ENCODE measurements at regions not wholly inside any gene's neighbourhood (a gene's known extent, or its start where the extent isn't known, plus 50 kb on each side); places are given as distances from the start of the nearest gene placed in this dataset.
"Not testable (repeated sequence)": the region's sequence is repeated elsewhere in the genome, so short reads cannot be mapped to it uniquely, and the experiment has no call there.

DNA sequence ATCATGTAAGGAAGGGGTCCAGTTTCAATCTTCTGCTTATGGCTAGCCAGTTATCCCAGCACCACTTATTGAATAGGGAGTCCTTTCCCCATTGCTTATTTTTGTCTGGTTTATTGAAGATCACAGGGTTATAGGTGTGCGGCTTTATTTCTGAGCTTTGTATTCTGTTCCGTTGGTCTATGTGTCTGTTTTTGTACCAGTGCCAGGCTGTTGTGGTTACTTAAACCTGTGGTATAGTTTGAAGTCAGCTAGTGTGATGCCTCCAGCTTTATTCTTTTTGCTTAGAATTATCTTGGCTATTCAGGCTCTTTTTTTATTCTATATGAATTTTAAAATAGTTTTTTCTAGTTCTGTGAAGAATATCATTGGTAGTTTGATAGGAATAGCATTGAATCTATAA is 234.6 kb upstream of the CASK start:
- not testable (repeated sequence) for H3K27ac ChIP-seq (ENCODE audit: insufficient read depth, low read length, poor library complexity, severe bottlenecking); H3K36me3 ChIP-seq (ENCODE audit: control insufficient read depth, insufficient read depth, low read length); H3K4me3 Mint-ChIP-seq; H3K4me1 ChIP-seq (ENCODE audit: control insufficient read depth, insufficient read depth, low read length, poor library complexity, severe bottlenecking); H3K9me3 ChIP-seq (ENCODE audit: control insufficient read depth in 2 of 2, low read length in 2 of 2); H3K4me3 ChIP-seq (ENCODE audit: low read depth, low read length); H3K27ac Mint-ChIP-seq; ATAC-seq (ENCODE audit: low read depth in 2 of 2); H3K27me3 Mint-ChIP-seq; H3K27me3 ChIP-seq (ENCODE audit: control insufficient read depth, insufficient read depth, low read length); H3K4me1 Mint-ChIP-seq; H3K36me3 Mint-ChIP-seq
- peaks cover 0 to 31% (median 3%) of the 10 kb centered on the region in 7 donors for H3K9me3 Mint-ChIP-seq
- peak in 1 of 3 donors; percentile 8 for DNase-seq

DNA sequence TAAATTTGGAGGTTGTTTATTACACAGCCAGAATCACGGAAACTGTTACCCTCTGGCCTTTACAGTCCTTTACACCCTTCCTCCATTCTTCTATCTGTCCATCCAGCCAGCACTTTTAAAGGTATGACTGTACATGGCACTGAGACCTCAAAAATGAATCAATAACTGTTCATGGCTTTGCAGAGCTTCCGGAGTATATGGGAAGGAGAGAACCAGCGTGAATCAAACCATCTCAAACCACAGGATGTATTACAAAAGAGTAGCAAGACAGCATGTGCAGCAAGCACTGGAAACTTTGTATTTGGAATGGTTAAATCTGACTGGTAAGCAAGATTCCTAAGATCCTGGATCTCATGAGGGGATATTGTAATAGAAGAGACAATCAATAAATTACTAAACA is 228.5 kb upstream of the CASK start:
- H3K27ac Mint-ChIP-seq, result peak overlapping the region in 1 of 3 donors; percentile 38
- Histone ChIP-seq H3K4me3 (ENCODE audit: low read depth, low read length) (no peak overlapping the region), H3K27me3 (ENCODE audit: control insufficient read depth, insufficient read depth, low read length) (no peaks in the 10 kb centered on the region), H3K9me3 (ENCODE audit: control insufficient read depth in 2 of 2, low read length in 2 of 2) (peaks cover 0 to 3% of the 10 kb centered on the region in 2 experiments), H3K4me1 (ENCODE audit: control insufficient read depth, insufficient read depth, low read length, poor library complexity, severe bottlenecking) (no peaks in the 10 kb centered on the region), H3K27ac (ENCODE audit: insufficient read depth, low read length, poor library complexity, severe bottlenecking) (no peak overlapping the region), H3K36me3 (ENCODE audit: control insufficient read depth, insufficient read depth, low read length) (no peaks in the 10 kb centered on the region)
- ATAC-seq (ENCODE audit: low read depth in 2 of 2) (no peak), DNase-seq (no peak)
- peaks cover 0 to 7% (median 5%) of the 10 kb centered on the region in 4 donors for H3K4me1 Mint-ChIP-seq
- H3K4me3 Mint-ChIP-seq, result peak overlapping the region in 1 of 4 donors; percentile 29
- no peaks in the 10 kb centered on the region for H3K27me3 Mint-ChIP-seq
- peaks cover 0 to 3% (median 0%) of the 10 kb centered on the region in 7 donors for H3K9me3 Mint-ChIP-seq
- H3K36me3 Mint-ChIP-seq, result no peaks in the 10 kb centered on the region

DNA sequence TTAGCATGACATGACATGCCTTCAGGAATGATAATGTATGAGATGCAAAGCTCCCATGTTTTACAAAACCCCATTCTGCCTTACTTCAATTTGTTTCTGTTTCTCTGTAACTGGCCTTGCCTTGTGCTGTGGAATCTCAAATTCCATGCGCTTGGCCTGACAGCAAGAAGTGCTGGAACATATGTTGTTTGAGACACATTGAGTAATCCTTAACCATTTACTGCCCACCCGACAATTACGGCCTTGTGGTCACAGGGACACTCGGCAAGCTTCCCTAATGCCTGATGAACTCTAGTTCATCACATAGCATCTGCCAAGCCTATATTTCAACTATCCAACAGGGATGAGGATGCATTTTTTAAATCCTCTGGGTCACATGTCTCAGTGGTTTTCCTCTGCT is 226.4 kb upstream of the CASK start:
- H3K4me1 ChIP-seq (ENCODE audit: control insufficient read depth, insufficient read depth, low read length, poor library complexity, severe bottlenecking), result no peaks in the 10 kb centered on the region
- Mint-ChIP-seq H3K4me3 (no peak overlapping the region), H3K9me3 (no peaks in the 10 kb centered on the region), H3K27ac (no peak overlapping the region), H3K4me1 (peaks cover 0 to 6% (median 5%) of the 10 kb centered on the region in 4 donors), H3K36me3 (no peaks in the 10 kb centered on the region), H3K27me3 (no peaks in the 10 kb centered on the region)
- H3K4me3 ChIP-seq (ENCODE audit: low read depth, low read length), result no peak overlapping the region
- no peaks in the 10 kb centered on the region for H3K36me3 ChIP-seq (ENCODE audit: control insufficient read depth, insufficient read depth, low read length)
- no peaks in the 10 kb centered on the region for H3K27me3 ChIP-seq (ENCODE audit: control insufficient read depth, insufficient read depth, low read length)
- ATAC-seq (ENCODE audit: low read depth in 2 of 2), result no peak
- DNase-seq, result no peak
- H3K27ac ChIP-seq (ENCODE audit: insufficient read depth, low read length, poor library complexity, severe bottlenecking), result no peak overlapping the region
- peaks cover 0 to 3% of the 10 kb centered on the region in 2 experiments for H3K9me3 ChIP-seq (ENCODE audit: control insufficient read depth in 2 of 2, low read length in 2 of 2)

DNA sequence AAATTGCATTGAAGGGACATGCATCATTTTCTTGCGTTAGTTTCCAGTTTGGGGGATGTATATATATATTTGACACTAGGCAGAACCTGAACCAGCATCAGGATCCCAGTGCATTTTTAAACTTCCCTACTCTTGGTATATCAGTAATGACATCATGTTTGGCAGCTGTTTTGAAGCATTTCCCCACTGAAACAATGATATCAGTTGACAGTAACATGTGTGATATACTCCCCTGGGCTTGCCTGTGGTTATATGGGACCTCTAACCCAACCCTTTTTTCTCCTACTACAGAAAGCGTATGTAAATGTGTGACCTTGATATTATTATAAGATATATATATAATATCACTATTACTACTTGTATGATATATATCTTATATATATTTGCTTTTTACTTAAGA is 225.9 kb upstream of the CASK start:
- Mint-ChIP-seq H3K4me1 (peaks cover 0 to 6% (median 5%) of the 10 kb centered on the region in 4 donors), H3K9me3 (no peaks in the 10 kb centered on the region), H3K27me3 (no peaks in the 10 kb centered on the region), H3K27ac (no peak overlapping the region), H3K36me3 (no peaks in the 10 kb centered on the region), H3K4me3 (no peak overlapping the region)
- Histone ChIP-seq H3K27me3 (ENCODE audit: control insufficient read depth, insufficient read depth, low read length) (no peaks in the 10 kb centered on the region), H3K9me3 (ENCODE audit: control insufficient read depth in 2 of 2, low read length in 2 of 2) (peaks cover 0 to 3% of the 10 kb centered on the region in 2 experiments), H3K27ac (ENCODE audit: insufficient read depth, low read length, poor library complexity, severe bottlenecking) (no peak overlapping the region), H3K36me3 (ENCODE audit: control insufficient read depth, insufficient read depth, low read length) (no peaks in the 10 kb centered on the region), H3K4me1 (ENCODE audit: control insufficient read depth, insufficient read depth, low read length, poor library complexity, severe bottlenecking) (no peaks in the 10 kb centered on the region), H3K4me3 (ENCODE audit: low read depth, low read length) (no peak overlapping the region)
- ATAC-seq (ENCODE audit: low read depth in 2 of 2) (no peak), DNase-seq (no peak)

DNA sequence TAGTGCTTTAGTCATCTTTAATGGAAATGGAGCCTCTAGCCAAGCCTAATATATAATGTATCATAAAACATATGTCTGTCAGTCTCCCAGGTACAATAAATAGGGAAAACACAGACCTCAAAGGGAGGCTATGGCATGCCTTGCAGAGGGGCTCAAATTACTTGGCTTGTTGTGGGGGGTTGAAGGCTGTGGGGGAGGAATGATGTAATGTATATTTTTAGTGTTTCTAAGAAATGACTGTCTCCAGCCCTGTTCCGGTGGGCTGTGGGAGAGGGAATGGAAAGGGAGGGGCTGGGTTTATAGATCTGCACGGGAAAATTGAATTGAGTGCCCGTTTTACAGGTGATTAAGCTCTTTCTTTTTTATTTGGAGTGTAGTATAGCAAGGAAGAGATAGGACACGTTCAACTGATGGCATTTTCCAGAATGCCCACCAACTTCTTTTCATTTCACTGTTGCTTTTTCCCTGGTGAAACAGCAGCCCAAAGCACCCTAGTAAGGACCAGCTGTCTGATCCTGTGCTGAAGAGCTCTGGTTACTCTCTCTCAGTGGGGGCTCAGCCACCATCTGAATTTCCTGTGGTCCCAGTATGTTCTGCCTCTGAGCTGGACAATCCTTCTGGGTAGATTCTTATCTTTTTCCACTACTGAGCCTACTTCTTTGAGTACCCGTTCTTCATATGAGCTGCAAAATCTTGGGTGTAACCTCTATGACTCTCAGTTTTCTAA is 220.7 kb upstream of the CASK start:
- H3K27ac ChIP-seq (ENCODE audit: insufficient read depth, low read length, poor library complexity, severe bottlenecking), result no peak overlapping the region
- DNase-seq (no peak), ATAC-seq (ENCODE audit: low read depth in 2 of 2) (no peak)
- H3K36me3 ChIP-seq (ENCODE audit: control insufficient read depth, insufficient read depth, low read length), result no peaks in the 10 kb centered on the region
- no peak overlapping the region for H3K27ac Mint-ChIP-seq
- no peaks in the 10 kb centered on the region for H3K27me3 ChIP-seq (ENCODE audit: control insufficient read depth, insufficient read depth, low read length)
- H3K27me3 Mint-ChIP-seq, result no peaks in the 10 kb centered on the region
- no peaks in the 10 kb centered on the region for H3K4me1 ChIP-seq (ENCODE audit: control insufficient read depth, insufficient read depth, low read length, poor library complexity, severe bottlenecking)
- no peaks in the 10 kb centered on the region for H3K36me3 Mint-ChIP-seq
- peaks cover 4 to 6% of the 10 kb centered on the region in 2 experiments for H3K9me3 ChIP-seq (ENCODE audit: control insufficient read depth in 2 of 2, low read length in 2 of 2)
- H3K4me1 Mint-ChIP-seq, result no peaks in the 10 kb centered on the region
- H3K4me3 ChIP-seq (ENCODE audit: low read depth, low read length), result no peak overlapping the region
- H3K9me3 Mint-ChIP-seq, result peaks cover 0 to 15% (median 10%) of the 10 kb centered on the region in 7 donors
- H3K4me3 Mint-ChIP-seq, result no peak overlapping the region

DNA sequence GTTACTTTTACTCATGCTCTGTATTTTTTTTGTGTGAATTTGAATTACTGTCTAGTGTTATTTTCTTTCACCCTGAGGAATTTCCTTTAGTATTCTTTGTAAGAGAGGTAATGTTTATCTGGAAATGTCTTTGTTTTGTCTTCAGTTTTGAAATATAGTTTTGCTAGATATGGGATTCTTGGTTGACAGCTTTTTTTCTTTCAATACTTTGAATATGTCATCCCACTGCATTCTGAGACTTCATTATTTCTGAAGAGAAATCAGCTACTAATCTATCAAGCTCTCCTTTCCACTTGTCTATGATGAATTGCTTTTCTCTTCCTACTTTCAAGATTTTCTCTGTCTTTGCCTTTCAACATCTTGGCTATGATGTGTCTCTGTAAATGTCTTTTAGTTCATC is 217.0 kb upstream of the CASK start:
- Histone ChIP-seq H3K27me3 (ENCODE audit: control insufficient read depth, insufficient read depth, low read length) (no peaks in the 10 kb centered on the region), H3K4me3 (ENCODE audit: low read depth, low read length) (no peak overlapping the region), H3K4me1 (ENCODE audit: control insufficient read depth, insufficient read depth, low read length, poor library complexity, severe bottlenecking) (no peaks in the 10 kb centered on the region), H3K36me3 (ENCODE audit: control insufficient read depth, insufficient read depth, low read length) (no peaks in the 10 kb centered on the region), H3K27ac (ENCODE audit: insufficient read depth, low read length, poor library complexity, severe bottlenecking) (no peak overlapping the region), H3K9me3 (ENCODE audit: control insufficient read depth in 2 of 2, low read length in 2 of 2) (peaks cover 7 to 16% of the 10 kb centered on the region in 2 experiments)
- H3K4me3 Mint-ChIP-seq, result no peak overlapping the region
- H3K36me3 Mint-ChIP-seq, result no peaks in the 10 kb centered on the region
- no peak for ATAC-seq (ENCODE audit: low read depth in 2 of 2)
- H3K27ac Mint-ChIP-seq, result no peak overlapping the region
- H3K9me3 Mint-ChIP-seq, result peaks cover 0 to 28% (median 11%) of the 10 kb centered on the region in 7 donors
- no peak for DNase-seq
- no peaks in the 10 kb centered on the region for H3K27me3 Mint-ChIP-seq
- H3K4me1 Mint-ChIP-seq, result no peaks in the 10 kb centered on the region

DNA sequence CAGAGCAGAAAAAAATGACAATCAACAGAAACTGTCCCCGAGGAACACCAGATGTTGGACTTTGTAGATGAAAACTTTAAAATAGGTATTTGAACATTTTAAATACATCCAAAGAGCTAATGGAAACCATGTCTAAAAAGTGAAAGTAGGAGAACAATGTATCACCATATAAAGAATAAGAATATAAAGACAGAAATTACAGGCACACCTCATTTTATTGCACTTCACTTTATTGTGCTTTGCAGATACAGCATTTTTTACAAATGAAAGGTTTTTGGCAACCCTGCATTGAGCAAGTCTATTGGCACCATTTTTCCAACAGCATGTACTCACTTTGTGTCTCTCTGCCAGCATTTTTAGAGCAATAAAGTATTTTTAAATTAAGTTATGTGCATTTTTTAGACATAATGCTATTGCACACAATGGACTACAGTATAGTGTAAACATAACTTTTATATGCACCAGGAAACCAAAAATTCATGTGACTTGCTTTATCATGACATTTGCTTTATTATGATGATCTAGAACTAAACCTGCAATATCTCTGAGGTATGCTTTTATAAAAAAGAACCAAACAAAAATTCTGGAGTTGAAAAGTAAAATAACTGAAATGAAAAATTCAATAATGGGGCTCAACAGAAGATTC is 212.4 kb upstream of the CASK start:
- Histone ChIP-seq H3K4me1 (ENCODE audit: control insufficient read depth, insufficient read depth, low read length, poor library complexity, severe bottlenecking) (no peaks in the 10 kb centered on the region), H3K36me3 (ENCODE audit: control insufficient read depth, insufficient read depth, low read length) (no peaks in the 10 kb centered on the region), H3K4me3 (ENCODE audit: low read depth, low read length) (no peak overlapping the region), H3K27me3 (ENCODE audit: control insufficient read depth, insufficient read depth, low read length) (no peaks in the 10 kb centered on the region), H3K9me3 (ENCODE audit: control insufficient read depth in 2 of 2, low read length in 2 of 2) (peaks cover 7 to 16% of the 10 kb centered on the region in 2 experiments), H3K27ac (ENCODE audit: insufficient read depth, low read length, poor library complexity, severe bottlenecking) (no peak overlapping the region)
- H3K27ac Mint-ChIP-seq, result no peak overlapping the region
- peaks cover 0 to 25% (median 9%) of the 10 kb centered on the region in 7 donors for H3K9me3 Mint-ChIP-seq
- H3K4me1 Mint-ChIP-seq, result peaks cover 0 to 12% (median 6%) of the 10 kb centered on the region in 4 donors
- H3K36me3 Mint-ChIP-seq, result no peaks in the 10 kb centered on the region
- DNase-seq (no peak), ATAC-seq (ENCODE audit: low read depth in 2 of 2) (no peak)
- H3K27me3 Mint-ChIP-seq, result no peaks in the 10 kb centered on the region
- no peak overlapping the region for H3K4me3 Mint-ChIP-seq

DNA sequence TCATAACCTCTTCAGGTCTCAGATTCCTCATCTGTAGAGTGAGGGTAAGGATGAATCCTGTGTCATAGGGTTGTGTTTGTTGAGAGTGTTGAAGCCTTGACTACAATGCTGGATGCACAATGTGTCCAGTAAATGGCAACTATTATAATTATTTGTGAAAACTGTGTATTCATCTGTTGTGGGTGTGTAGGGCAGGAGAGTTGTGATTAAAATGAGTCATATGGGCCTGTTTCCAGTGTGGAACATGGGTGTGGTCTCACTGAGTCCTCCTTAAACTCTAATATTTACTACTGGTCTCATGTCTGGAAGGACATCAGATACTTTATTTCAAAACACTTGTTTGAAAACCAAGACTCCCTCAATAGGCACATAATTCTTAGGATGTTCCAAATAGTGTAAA is 208.5 kb upstream of the CASK start:
- H3K27ac Mint-ChIP-seq, result no peak overlapping the region
- H3K36me3 Mint-ChIP-seq, result no peaks in the 10 kb centered on the region
- no peaks in the 10 kb centered on the region for H3K27me3 Mint-ChIP-seq
- DNase-seq (no peak), ATAC-seq (ENCODE audit: low read depth in 2 of 2) (no peak)
- no peaks in the 10 kb centered on the region for H3K36me3 ChIP-seq (ENCODE audit: control insufficient read depth, insufficient read depth, low read length)
- H3K4me1 ChIP-seq (ENCODE audit: control insufficient read depth, insufficient read depth, low read length, poor library complexity, severe bottlenecking), result peaks cover 25% of the 10 kb centered on the region
- no peaks in the 10 kb centered on the region for H3K27me3 ChIP-seq (ENCODE audit: control insufficient read depth, insufficient read depth, low read length)
- peaks cover 4% of the 10 kb centered on the region in 2 experiments for H3K9me3 ChIP-seq (ENCODE audit: control insufficient read depth in 2 of 2, low read length in 2 of 2)
- peaks cover 0 to 8% (median 3%) of the 10 kb centered on the region in 7 donors for H3K9me3 Mint-ChIP-seq
- H3K27ac ChIP-seq (ENCODE audit: insufficient read depth, low read length, poor library complexity, severe bottlenecking), result no peak overlapping the region
- H3K4me3 ChIP-seq (ENCODE audit: low read depth, low read length), result no peak overlapping the region
- H3K4me1 Mint-ChIP-seq, result peaks cover 16 to 49% (median 35%) of the 10 kb centered on the region in 4 donors
- H3K4me3 Mint-ChIP-seq, result no peak overlapping the region

Measured in CD4-positive, CD25-positive, alpha-beta regulatory T cell (primary cell).